ENCODE measurements at regions not wholly inside any gene's neighbourhood (a gene's known extent, or its start where the extent isn't known, plus 50 kb on each side); places are given as distances from the start of the nearest gene placed in this dataset.

DNA sequence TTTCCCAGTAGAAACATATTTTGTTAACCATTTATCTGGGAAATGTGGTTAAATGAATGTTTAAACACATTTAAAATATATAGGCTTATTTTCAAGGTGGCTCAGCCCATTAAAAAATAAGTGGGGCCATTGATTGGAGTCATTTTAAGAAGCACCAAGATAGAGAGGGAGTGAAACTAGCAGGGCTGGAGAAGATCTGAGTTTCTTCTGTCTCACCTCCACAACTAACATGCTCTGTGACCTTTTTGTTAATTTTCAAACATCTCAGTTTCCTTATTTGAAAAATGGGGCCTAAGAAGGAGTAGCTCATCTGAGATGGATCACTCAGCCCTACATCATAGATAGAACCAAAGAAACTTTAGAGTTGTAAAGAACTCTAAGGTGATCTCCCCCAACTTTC lies 254.8 kb downstream of the KCNS3 start:
- H3K4me2 ChIP-seq (ENCODE audit: low read length) = no peak overlapping the region
- H3K27me3 ChIP-seq (ENCODE audit: control insufficient read depth, low read length) = no peaks in the 10 kb centered on the region
- no peaks in the 10 kb centered on the region for H4K20me1 ChIP-seq (ENCODE audit: control insufficient read depth, insufficient read depth, low read depth, low read length)

DNA sequence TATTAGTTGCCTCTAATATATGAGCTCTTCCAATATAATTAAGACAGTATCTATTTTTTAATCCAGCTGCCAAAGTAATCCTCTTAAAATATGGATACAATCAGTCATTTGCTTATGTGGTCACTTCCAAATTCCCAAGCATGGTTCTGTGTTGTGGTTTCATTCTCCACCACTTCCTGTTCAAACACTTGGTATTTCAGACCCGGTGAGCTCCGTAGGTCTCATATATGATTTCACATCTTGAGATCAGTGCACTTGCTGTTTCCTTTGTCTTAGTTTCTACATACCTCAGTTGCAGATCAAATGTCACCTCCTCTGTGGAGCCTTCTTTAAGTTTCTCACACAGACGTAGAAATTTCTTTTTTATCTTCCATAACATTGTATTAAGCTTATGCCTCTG lies 254.2 kb downstream of the KCNS3 start:
- TF ChIP-seq, protein P1, sequence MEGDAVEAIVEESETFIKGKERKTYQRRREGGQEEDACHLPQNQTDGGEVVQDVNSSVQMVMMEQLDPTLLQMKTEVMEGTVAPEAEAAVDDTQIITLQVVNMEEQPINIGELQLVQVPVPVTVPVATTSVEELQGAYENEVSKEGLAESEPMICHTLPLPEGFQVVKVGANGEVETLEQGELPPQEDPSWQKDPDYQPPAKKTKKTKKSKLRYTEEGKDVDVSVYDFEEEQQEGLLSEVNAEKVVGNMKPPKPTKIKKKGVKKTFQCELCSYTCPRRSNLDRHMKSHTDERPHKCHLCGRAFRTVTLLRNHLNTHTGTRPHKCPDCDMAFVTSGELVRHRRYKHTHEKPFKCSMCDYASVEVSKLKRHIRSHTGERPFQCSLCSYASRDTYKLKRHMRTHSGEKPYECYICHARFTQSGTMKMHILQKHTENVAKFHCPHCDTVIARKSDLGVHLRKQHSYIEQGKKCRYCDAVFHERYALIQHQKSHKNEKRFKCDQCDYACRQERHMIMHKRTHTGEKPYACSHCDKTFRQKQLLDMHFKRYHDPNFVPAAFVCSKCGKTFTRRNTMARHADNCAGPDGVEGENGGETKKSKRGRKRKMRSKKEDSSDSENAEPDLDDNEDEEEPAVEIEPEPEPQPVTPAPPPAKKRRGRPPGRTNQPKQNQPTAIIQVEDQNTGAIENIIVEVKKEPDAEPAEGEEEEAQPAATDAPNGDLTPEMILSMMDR (IDR thresholded peaks at IDR 0.05; ENCODE audit: low read depth, low read length, poor library complexity, severe bottlenecking) = no peak
- H3K4me2 ChIP-seq (ENCODE audit: low read length) = no peak overlapping the region
- no peaks in the 10 kb centered on the region for H3K9me3 ChIP-seq (ENCODE audit: control insufficient read depth, insufficient read depth, low read length)
- no peaks in the 10 kb centered on the region for H3K79me2 ChIP-seq (ENCODE audit: control insufficient read depth, low read length)
- H3K9me2 ChIP-seq (replicated peaks; ENCODE audit: control insufficient read depth, low read length) = no peaks in the 10 kb centered on the region
- H3K27me3 ChIP-seq (ENCODE audit: control insufficient read depth, low read length) = no peaks in the 10 kb centered on the region
- H3K4me1 ChIP-seq (ENCODE audit: control insufficient read depth, low read length) = no peaks in the 10 kb centered on the region
- H3K27ac ChIP-seq (ENCODE audit: low read depth, low read length) = no peak overlapping the region
- no peaks in the 10 kb centered on the region for H3F3A ChIP-seq (ENCODE audit: control insufficient read depth, insufficient read depth)
- no peaks in the 10 kb centered on the region for H3K36me3 ChIP-seq (ENCODE audit: control insufficient read depth, low read length)
- no peak overlapping the region for H3K4me3 ChIP-seq (ENCODE audit: low read length)
- no peaks in the 10 kb centered on the region for H4K20me1 ChIP-seq (ENCODE audit: control insufficient read depth, insufficient read depth, low read depth, low read length)

More for the DNA sequence above, 254.8 kb downstream of the KCNS3 start:
- Histone ChIP-seq H3K27ac (ENCODE audit: low read depth, low read length) (no peak overlapping the region), H3F3A (ENCODE audit: control insufficient read depth, insufficient read depth) (no peaks in the 10 kb centered on the region), H3K4me3 (ENCODE audit: low read length) (no peak overlapping the region), H3K36me3 (ENCODE audit: control insufficient read depth, low read length) (no peaks in the 10 kb centered on the region), H3K4me1 (ENCODE audit: control insufficient read depth, low read length) (no peaks in the 10 kb centered on the region), H3K9me2 (replicated peaks; ENCODE audit: control insufficient read depth, low read length) (no peaks in the 10 kb centered on the region), H3K79me2 (ENCODE audit: control insufficient read depth, low read length) (no peaks in the 10 kb centered on the region), H3K9me3 (ENCODE audit: control insufficient read depth, insufficient read depth, low read length) (no peaks in the 10 kb centered on the region)
- TF ChIP-seq EZH2phosphoT487 (IDR thresholded peaks at IDR 0.05; ENCODE audit: borderline replicate concordance, low read length) = no peak
- TF ChIP-seq, protein P1 (IDR thresholded peaks at IDR 0.05; ENCODE audit: low read depth, low read length, poor library complexity, severe bottlenecking) = no peak

DNA sequence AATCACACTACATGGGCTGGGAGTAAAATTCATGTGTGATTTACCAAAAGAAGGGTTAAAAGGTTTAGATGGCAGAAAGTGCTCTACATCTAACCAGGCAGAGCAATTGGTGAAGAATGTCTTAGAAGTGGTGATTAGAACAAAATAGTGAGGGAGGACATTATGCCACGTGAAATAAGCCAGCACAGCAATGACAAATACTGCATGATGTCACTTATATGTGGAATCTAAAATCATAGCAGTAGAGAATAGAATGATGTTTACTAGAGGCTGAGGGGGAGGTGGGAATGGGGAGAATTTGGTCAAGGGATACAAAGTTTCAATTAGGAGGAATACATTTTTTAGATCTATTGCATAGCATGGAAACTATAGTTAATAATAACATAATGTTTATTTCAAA lies 253.3 kb downstream of the KCNS3 start:
- no peaks in the 10 kb centered on the region for H3K79me2 ChIP-seq (ENCODE audit: control insufficient read depth, low read length)
- no peak overlapping the region for H3K4me2 ChIP-seq (ENCODE audit: low read length)
- no peaks in the 10 kb centered on the region for H3K9me3 ChIP-seq (ENCODE audit: control insufficient read depth, insufficient read depth, low read length)
- H3F3A ChIP-seq (ENCODE audit: control insufficient read depth, insufficient read depth) = no peaks in the 10 kb centered on the region
- H4K20me1 ChIP-seq (ENCODE audit: control insufficient read depth, insufficient read depth, low read depth, low read length) = no peaks in the 10 kb centered on the region
- no peaks in the 10 kb centered on the region for H3K27me3 ChIP-seq (ENCODE audit: control insufficient read depth, low read length)
- no peak overlapping the region for H3K4me3 ChIP-seq (ENCODE audit: low read length)
- TF ChIP-seq, protein P1 (IDR thresholded peaks at IDR 0.05; ENCODE audit: low read depth, low read length, poor library complexity, severe bottlenecking) = no peak
- no peak for TF ChIP-seq EZH2phosphoT487 (IDR thresholded peaks at IDR 0.05; ENCODE audit: borderline replicate concordance, low read length)
- no peak overlapping the region for H3K27ac ChIP-seq (ENCODE audit: low read depth, low read length)
- no peaks in the 10 kb centered on the region for H3K4me1 ChIP-seq (ENCODE audit: control insufficient read depth, low read length)
- no peaks in the 10 kb centered on the region for H3K36me3 ChIP-seq (ENCODE audit: control insufficient read depth, low read length)
- H3K9me2 ChIP-seq (replicated peaks; ENCODE audit: control insufficient read depth, low read length) = no peaks in the 10 kb centered on the region

DNA sequence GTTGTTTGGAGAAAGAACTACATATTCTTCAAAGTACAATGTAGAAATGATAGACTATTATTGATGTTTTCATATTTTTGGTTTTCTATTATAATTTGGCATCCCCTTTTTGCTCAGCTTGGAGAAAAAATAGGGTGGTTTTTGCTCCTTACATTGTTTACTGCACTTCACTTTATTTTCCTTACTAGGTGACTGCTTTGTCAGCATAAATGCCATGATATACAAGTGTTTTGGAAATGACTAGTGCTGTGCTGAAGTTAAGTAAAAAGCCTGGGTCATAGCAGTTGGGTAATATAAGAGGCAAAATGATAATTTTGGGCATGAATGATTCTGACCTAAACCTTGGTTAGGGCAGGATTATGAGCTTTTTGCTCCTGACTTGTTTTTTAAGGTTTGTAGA lies 250.9 kb downstream of the KCNS3 start:
- Histone ChIP-seq H3K27ac (ENCODE audit: low read depth, low read length) (no peak overlapping the region), H3K36me3 (ENCODE audit: control insufficient read depth, low read length) (no peaks in the 10 kb centered on the region), H3K79me2 (ENCODE audit: control insufficient read depth, low read length) (no peaks in the 10 kb centered on the region), H3K4me2 (ENCODE audit: low read length) (no peak overlapping the region), H3K27me3 (ENCODE audit: control insufficient read depth, low read length) (no peaks in the 10 kb centered on the region), H3F3A (ENCODE audit: control insufficient read depth, insufficient read depth) (no peaks in the 10 kb centered on the region), H3K9me3 (ENCODE audit: control insufficient read depth, insufficient read depth, low read length) (no peaks in the 10 kb centered on the region), H3K4me1 (ENCODE audit: control insufficient read depth, low read length) (no peaks in the 10 kb centered on the region), H3K9me2 (replicated peaks; ENCODE audit: control insufficient read depth, low read length) (no peaks in the 10 kb centered on the region), H4K20me1 (ENCODE audit: control insufficient read depth, insufficient read depth, low read depth, low read length) (no peaks in the 10 kb centered on the region), H3K4me3 (ENCODE audit: low read length) (no peak overlapping the region)
- TF ChIP-seq, protein P1 (IDR thresholded peaks at IDR 0.05; ENCODE audit: low read depth, low read length, poor library complexity, severe bottlenecking) = no peak
- TF ChIP-seq EZH2phosphoT487 (IDR thresholded peaks at IDR 0.05; ENCODE audit: borderline replicate concordance, low read length) = no peak
